Left ventricle myocardium inferior (tissue), 1 donor: ENCODE measurements at regions not wholly inside any gene's neighbourhood (a gene's known extent, or its start where the extent isn't known, plus 50 kb on each side); places are given as distances from the start of the nearest gene placed in this dataset.

ENCODE experiments used
- DNase-seq: peaks from one replicate; pipeline ENCODE4 v3.0.0-alpha.2; 2020
- H3K27ac ChIP-seq: fragments of 200-600 bp; replicated peaks from 2 replicates; pipeline ENCODE4 v1.8.0; 2021
- H3K27me3 ChIP-seq: fragments of 200-600 bp; 2 replicates; pipeline ENCODE4 v1.8.0; 2021; ENCODE audit warnings: low read depth
- H3K36me3 ChIP-seq: fragments of 200-600 bp; 2 replicates; pipeline ENCODE4 v1.8.0; 2021
- H3K4me1 ChIP-seq: fragments of 200-600 bp; 2 replicates; pipeline ENCODE4 v1.8.0; 2021
- H3K4me3 ChIP-seq: fragments of 200-600 bp; 2 replicates; pipeline ENCODE4 v1.8.0; 2021; ENCODE audit warnings: mild to moderate bottlenecking, moderate library complexity
- H3K9me3 ChIP-seq: fragments of 200-600 bp; replicated peaks from 2 replicates; pipeline ENCODE4 v1.8.0; 2021
- CTCF ChIP-seq: fragments of 200-600 bp; IDR thresholded peaks from 2 replicates; pipeline ENCODE4 v1.8.0; 2021; ENCODE audit warnings: antibody characterized with exemption, mild to moderate bottlenecking, borderline replicate concordance
- intact Hi-C: fragments of 100-400 bp; cut with micrococcal nuclease; formaldehyde crosslinking; loops from one replicate; pipeline ENCODE4 v1.11.0; 2022
- donor health status: DM: no; HTN: yes; CAD: no; lungs with severe emphysema.

- intact Hi-C loops: no loop called here
- no peak for TF ChIP-seq CTCF
- H3K4me3 ChIP-seq: no peak overlapping the region
- DNase-seq: no peak
- no peaks in the 10 kb centered on the region for H3K36me3 ChIP-seq
- peaks cover 14% of the 10 kb centered on the region for H3K4me1 ChIP-seq
- no peaks in the 10 kb centered on the region for H3K9me3 ChIP-seq
- H3K27ac ChIP-seq: no peak overlapping the region
- peaks cover 34% of the 10 kb centered on the region for H3K27me3 ChIP-seq
Measured at GRCh38 chr2:6776125-6776524, 89.6 kb downstream of the CMPK2 start.

- no peaks in the 10 kb centered on the region for H3K9me3 ChIP-seq
- no peaks in the 10 kb centered on the region for H3K36me3 ChIP-seq
- TF ChIP-seq CTCF: no peak
- H3K27me3 ChIP-seq: peaks cover 32% of the 10 kb centered on the region
- H3K4me1 ChIP-seq: peaks cover 15% of the 10 kb centered on the region
- H3K27ac ChIP-seq: no peak overlapping the region
- intact Hi-C loops: no loop called here
- no peak overlapping the region for H3K4me3 ChIP-seq
- no peak for DNase-seq
Measured at GRCh38 chr2:6777626-6778025, 88.1 kb downstream of the CMPK2 start.

- Histone ChIP-seq H3K9me3 (no peaks in the 10 kb centered on the region), H3K4me3 (peak overlapping the region; percentile 32), H3K36me3 (no peaks in the 10 kb centered on the region), H3K27me3 (peaks cover 7% of the 10 kb centered on the region), H3K4me1 (peaks cover 5% of the 10 kb centered on the region), H3K27ac (peak overlapping the region; percentile 44)
- DNase-seq: peak; percentile 55
- TF ChIP-seq CTCF: no peak
- intact Hi-C loops: no loop called here
Measured at GRCh38 chr2:6780765-6781274, 84.9 kb downstream of the CMPK2 start.

GRCh38 chr2:6782517-6783237, 83.0 kb downstream of the CMPK2 start:
- TF ChIP-seq CTCF: no peak
- H3K36me3 ChIP-seq: no peaks in the 10 kb centered on the region
- DNase-seq: no peak
- H3K27me3 ChIP-seq: peaks cover 4% of the 10 kb centered on the region
- H3K9me3 ChIP-seq: no peaks in the 10 kb centered on the region
- H3K4me3 ChIP-seq: no peak overlapping the region
- H3K4me1 ChIP-seq: peaks cover 5% of the 10 kb centered on the region
- intact Hi-C loops: no loop called here
- no peak overlapping the region for H3K27ac ChIP-seq

- TF ChIP-seq CTCF: no peak
- Histone ChIP-seq H3K4me1 (peaks cover 5% of the 10 kb centered on the region), H3K9me3 (no peaks in the 10 kb centered on the region), H3K27me3 (peaks cover 4% of the 10 kb centered on the region), H3K4me3 (no peak overlapping the region), H3K27ac (no peak overlapping the region), H3K36me3 (no peaks in the 10 kb centered on the region)
- intact Hi-C loops: no loop called here
- no peak for DNase-seq
Measured at GRCh38 chr2:6783238-6783614, 82.5 kb downstream of the CMPK2 start.
